ENCODE measurements at regions not wholly inside any gene's neighbourhood (a gene's known extent, or its start where the extent isn't known, plus 50 kb on each side); places are given as distances from the start of the nearest gene placed in this dataset.

GRCh38 chr9:107868186-107868585 lies 378.6 kb upstream of the KLF4 start:
- no peak for TF ChIP-seq EZH2 (IDR thresholded peaks at IDR 0.05; ENCODE audit: borderline replicate concordance, insufficient read depth, low read depth, low read length, poor library complexity, severe bottlenecking)
- TF ChIP-seq, protein P1, sequence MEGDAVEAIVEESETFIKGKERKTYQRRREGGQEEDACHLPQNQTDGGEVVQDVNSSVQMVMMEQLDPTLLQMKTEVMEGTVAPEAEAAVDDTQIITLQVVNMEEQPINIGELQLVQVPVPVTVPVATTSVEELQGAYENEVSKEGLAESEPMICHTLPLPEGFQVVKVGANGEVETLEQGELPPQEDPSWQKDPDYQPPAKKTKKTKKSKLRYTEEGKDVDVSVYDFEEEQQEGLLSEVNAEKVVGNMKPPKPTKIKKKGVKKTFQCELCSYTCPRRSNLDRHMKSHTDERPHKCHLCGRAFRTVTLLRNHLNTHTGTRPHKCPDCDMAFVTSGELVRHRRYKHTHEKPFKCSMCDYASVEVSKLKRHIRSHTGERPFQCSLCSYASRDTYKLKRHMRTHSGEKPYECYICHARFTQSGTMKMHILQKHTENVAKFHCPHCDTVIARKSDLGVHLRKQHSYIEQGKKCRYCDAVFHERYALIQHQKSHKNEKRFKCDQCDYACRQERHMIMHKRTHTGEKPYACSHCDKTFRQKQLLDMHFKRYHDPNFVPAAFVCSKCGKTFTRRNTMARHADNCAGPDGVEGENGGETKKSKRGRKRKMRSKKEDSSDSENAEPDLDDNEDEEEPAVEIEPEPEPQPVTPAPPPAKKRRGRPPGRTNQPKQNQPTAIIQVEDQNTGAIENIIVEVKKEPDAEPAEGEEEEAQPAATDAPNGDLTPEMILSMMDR (IDR thresholded peaks at IDR 0.05): no peak

Data from B cell (primary cell).